Ovary (tissue), 7 donors: ENCODE measurements at regions not wholly inside any gene's neighbourhood (a gene's known extent, or its start where the extent isn't known, plus 50 kb on each side); places are given as distances from the start of the nearest gene placed in this dataset.

ENCODE experiments used
- DNase-seq, 5 donors: peaks; one replicate each; pipeline ENCODE4 v3.0.0-alpha.2; 2019 to 2020
- H3K27ac ChIP-seq, 2 donors: fragments of 200-600 bp; one replicate each; pipeline versions ENCODE4 v1.5.1 to v1.8.0; 2019 to 2022
- H3K27me3 ChIP-seq: fragments of 200-600 bp; one replicate; pipeline ENCODE4 v1.8.0; 2022
- H3K36me3 ChIP-seq: fragments of 200-600 bp; sonication (generic); one replicate; pipeline ENCODE4 v1.5.1; 2019
- H3K4me1 ChIP-seq: one replicate; pipeline ENCODE4 v1.8.1; 2013; ENCODE audit warnings: mild to moderate bottlenecking, moderate library complexity; ENCODE audit not compliant: insufficient read depth
- H3K4me3 ChIP-seq: fragments of 200-600 bp; sonication (generic); one replicate; pipeline ENCODE4 v1.5.1; 2017
- H3K9me3 ChIP-seq, 2 donors: fragments of 200-600 bp in 1 of 2; sonication (generic) in 1 of 2; one replicate each; pipeline versions ENCODE4 v1.5.1 to v1.8.1; 2013 to 2019; ENCODE audit warnings: mild to moderate bottlenecking in 1 of 2, moderate library complexity in 1 of 2
- CTCF ChIP-seq, 3 donors: fragments of 450-650 bp in 2 of 3; fragments of 200-600 bp in 1 of 3; IDR thresholded peaks; one replicate each; pipeline versions ENCODE4 v1.5.1 to v1.8.0; 2016 to 2022; ENCODE audit warnings: antibody characterized with exemption in 3 of 3, mild to moderate bottlenecking in 1 of 3
- EP300 ChIP-seq: sonication (generic); formaldehyde crosslinking; IDR thresholded peaks from one replicate; pipeline ENCODE4 v1.6.1; 2017; ENCODE audit warnings: antibody characterized with exemption
- POLR2A ChIP-seq: fragments of 450-650 bp; IDR thresholded peaks from one replicate; pipeline ENCODE4 v1.6.1; 2017; ENCODE audit warnings: antibody characterized with exemption, mild to moderate bottlenecking, moderate library complexity
- WGBS, 3 donors: extraction: QIAGEN DNeasy Blood & Tissue Kit in 1 of 3; methylation state at CpG; one replicate each; pipeline versions ENCODE4 v1.1.5 to v1.1.7; 2013 to 2017; 5-methylcytosine and 5-hydroxymethylcytosine counted together
- intact Hi-C, 4 donors: fragments of 100-400 bp; cut with DNase I; formaldehyde crosslinking; loops; one replicate each; pipeline versions ENCODE4 v1.11.0 to v1.15.1; 2022 to 2023
- donor health status: DM: no; HTN: no; CAD: no; lungs with moderate emphysema.
- donor health status: DM: no; HTN: no; CAD: no.
- donor health status: Bipolar disorder and iron deficiency.
- donor health status: DM: no; HTN: no; CAD: no.
- donor health status: DM: yes; HTN: yes; CAD: no.

- intact Hi-C loops = no loop called here
- Histone ChIP-seq H3K4me1 (peaks cover 22% of the 10 kb centered on the region), H3K27ac (peak overlapping the region in 1 of 2 donors; percentile 66)
Observed at GRCh38 chr12:46493150-46493833, 120.7 kb upstream of the SLC38A2 start.

GRCh38 chr12:46492471-46493085 lies 120.0 kb upstream of the SLC38A2 start:
- peak overlapping the region in 1 of 2 donors; percentile 66 for H3K27ac ChIP-seq
- H3K27me3 ChIP-seq = no peaks in the 10 kb centered on the region
- intact Hi-C loops = no loop called here
- TF ChIP-seq CTCF (IDR thresholded peaks at IDR 0.05) (no peak), EP300 (no peak), POLR2A (no peak)
- no peaks in the 10 kb centered on the region for H3K9me3 ChIP-seq
- H3K36me3 ChIP-seq = no peaks in the 10 kb centered on the region
- peak in 1 of 5 donors; percentile 41 for DNase-seq
- peaks cover 22% of the 10 kb centered on the region for H3K4me1 ChIP-seq
- no peak overlapping the region for H3K4me3 ChIP-seq
- WGBS, 3 donors = 23 to 34% (median 25%) methylated on average over 6 of the region's 6 CpGs

More at GRCh38 chr12:46493150-46493833, 120.7 kb upstream of the SLC38A2 start:
- Histone ChIP-seq H3K9me3 (no peaks in the 10 kb centered on the region), H3K36me3 (no peaks in the 10 kb centered on the region), H3K27me3 (no peaks in the 10 kb centered on the region), H3K4me3 (no peak overlapping the region)
- no peak for DNase-seq
- TF ChIP-seq POLR2A (no peak), EP300 (no peak), CTCF (IDR thresholded peaks at IDR 0.05) (no peak)
- 37 to 63% (median 46%) methylated on average over 5 of the region's 5 CpGs for WGBS, 3 donors

GRCh38 chr12:46491548-46491947 lies 119.0 kb upstream of the SLC38A2 start:
- TF ChIP-seq CTCF (IDR thresholded peaks at IDR 0.05) (no peak), POLR2A (no peak), EP300 (no peak)
- WGBS, 3 donors = 29 to 55% (median 32%) methylated on average over 1 of the region's 1 CpG
- peaks cover 22% of the 10 kb centered on the region for H3K4me1 ChIP-seq

DNA sequence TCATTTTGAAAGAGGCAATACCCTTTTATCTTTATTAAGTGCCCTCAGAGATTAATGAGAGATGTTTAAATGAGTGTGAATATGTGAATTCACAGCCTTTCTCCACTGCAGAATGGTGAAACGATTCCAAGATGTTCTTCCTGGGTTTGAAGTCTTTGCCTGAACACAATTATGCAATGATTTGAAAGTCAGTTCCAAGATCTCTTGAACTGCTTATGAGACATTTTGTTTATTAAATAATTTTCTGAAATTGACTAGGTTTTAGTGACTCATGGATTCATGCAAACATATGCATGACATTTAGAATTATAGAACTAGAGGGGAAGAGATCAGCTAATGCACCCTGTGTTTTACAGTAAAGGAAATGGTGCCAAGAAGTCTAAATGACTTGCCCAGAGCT lies 118.1 kb upstream of the SLC38A2 start:
- no peak for TF ChIP-seq CTCF (IDR thresholded peaks at IDR 0.05)
- no peak for TF ChIP-seq EP300
- no peak for TF ChIP-seq POLR2A
- Histone ChIP-seq H3K27me3 (no peaks in the 10 kb centered on the region), H3K36me3 (no peaks in the 10 kb centered on the region), H3K4me3 (no peak overlapping the region), H3K27ac (peak overlapping the region in 1 of 2 donors; percentile 44), H3K9me3 (no peaks in the 10 kb centered on the region), H3K4me1 (peaks cover 22% of the 10 kb centered on the region)
- intact Hi-C loops = no loop called here
- DNase-seq = no peak
- WGBS, 3 donors = 0 to 9% (median 8%) methylated on average over 1 of the region's 1 CpG

More at GRCh38 chr12:46491548-46491947, 119.0 kb upstream of the SLC38A2 start:
- Histone ChIP-seq H3K36me3 (no peaks in the 10 kb centered on the region), H3K9me3 (no peaks in the 10 kb centered on the region), H3K27me3 (no peaks in the 10 kb centered on the region), H3K27ac (peak overlapping the region in 1 of 2 donors; percentile 66), H3K4me3 (no peak overlapping the region)
- no peak for DNase-seq
- intact Hi-C loops = no loop called here
